MM.1S (cell line): ENCODE measurements at regions not wholly inside any gene's neighbourhood (a gene's known extent, or its start where the extent isn't known, plus 50 kb on each side); places are given as distances from the start of the nearest gene placed in this dataset.
"Not testable (repeated sequence)": the region's sequence is repeated elsewhere in the genome, so short reads cannot be mapped to it uniquely, and the experiment has no call there.

Experiments
- CTCF ChIP-seq: fragments of 300-600 bp; sonication (generic); IDR thresholded peaks from 2 replicates; pipeline ENCODE4 v1.5.1; 2016; ENCODE audit warnings: antibody characterized with exemption, low read length, mixed read lengths
- EZH2 ChIP-seq: fragments of 300-600 bp; sonication (generic); optimal IDR thresholded peaks from 2 replicates; pipeline ENCODE3; 2017; ENCODE audit warnings: low read depth, mild to moderate bottlenecking, antibody characterized with exemption, low read length, mixed read lengths
- EZH2phosphoT487 ChIP-seq: fragments of 300-600 bp; sonication (generic); IDR thresholded peaks from 2 replicates; pipeline ENCODE4 v1.6.1; 2018; ENCODE audit warnings: antibody characterized with exemption, low read length

GRCh38 chr15:84525491-84526344 is 75.1 kb upstream of the ZSCAN2 start:
- TF ChIP-seq CTCF, EZH2phosphoT487, EZH2: not testable (repeated sequence)
